Kidney (tissue), 13 donors: ENCODE measurements at regions not wholly inside any gene's neighbourhood (a gene's known extent, or its start where the extent isn't known, plus 50 kb on each side); places are given as distances from the start of the nearest gene placed in this dataset.

Experiments used
- DNase-seq, 5 donors: peaks; one replicate each; pipeline ENCODE4 v3.0.0-alpha.2; 2013 to 2020
- FAIRE-seq: peaks from 2 replicates; lab custom pipeline; 2012; peaks lifted over from hg19 to GRCh38; lab: Jason Lieb, UNC
- H3K27ac ChIP-seq, 2 donors: one replicate each; pipeline ENCODE4 v1.7.0; 2013; ENCODE audit warnings: low read depth in 2 of 2, low read length in 2 of 2, inconsistent platforms in 1 of 2
- H3K27me3 ChIP-seq: one replicate; pipeline ENCODE4 v1.7.1; 2013; ENCODE audit warnings: low read length, inconsistent platforms; ENCODE audit not compliant: control insufficient read depth, insufficient read depth
- H3K36me3 ChIP-seq, 3 donors: one replicate each; pipeline versions ENCODE4 v1.7.0 to v1.7.1; 2013; ENCODE audit warnings: low read length in 3 of 3, control low read depth in 1 of 3, inconsistent platforms in 1 of 3; ENCODE audit not compliant: insufficient read depth in 3 of 3, control insufficient read depth in 2 of 3
- H3K4me1 ChIP-seq, 3 donors: one replicate each; pipeline versions ENCODE4 v1.7.0 to v1.7.1; 2013; ENCODE audit warnings: low read length in 3 of 3, inconsistent platforms in 1 of 3, low read depth in 1 of 3; ENCODE audit not compliant: control insufficient read depth in 2 of 3, insufficient read depth in 2 of 3
- H3K4me3 ChIP-seq, 3 donors: one replicate each; pipeline versions ENCODE4 v1.7.0 to v1.8.1; 2013; ENCODE audit warnings: low read length in 3 of 3, control low read depth in 1 of 3, inconsistent platforms in 1 of 3
- H3K9ac ChIP-seq, 3 donors: one replicate each; pipeline versions ENCODE4 v1.7.0 to v1.7.1; 2013; ENCODE audit warnings: low read length in 3 of 3, control low read depth in 1 of 3, inconsistent platforms in 1 of 3
- H3K9me3 ChIP-seq, 3 donors: one replicate each; pipeline versions ENCODE4 v1.7.0 to v1.7.1; 2013; ENCODE audit warnings: low read length in 3 of 3, control low read depth in 1 of 3, inconsistent platforms in 1 of 3; ENCODE audit not compliant: control insufficient read depth in 2 of 3, insufficient read depth in 1 of 3
- CTCF ChIP-seq: IDR thresholded peaks from 3 replicates; pipeline ENCODE4 v1.5.1; 2012; ENCODE audit warnings: mild to moderate bottlenecking, moderate library complexity, borderline replicate concordance; ENCODE audit not compliant: insufficient read depth; ENCODE audit errors: extremely low read depth
- intact Hi-C: fragments of 100-400 bp; cut with DNase I; formaldehyde crosslinking; loops from one replicate; pipeline ENCODE4 v1.11.1; 2022
- donor health status: control.
- donor health status: control.
- donor health status: control.
- donor health status: control.
- donor health status: control.
- donor health status: DM: yes; HTN: yes; CAD: no.
- donor health status: Normal renal cell carcinoma (clear cell type).

- no peaks in the 10 kb centered on the region for H3K9me3 ChIP-seq
- no peak for TF ChIP-seq CTCF
- H3K4me1 ChIP-seq = no peaks in the 10 kb centered on the region
- H3K36me3 ChIP-seq = no peaks in the 10 kb centered on the region
- H3K27me3 ChIP-seq = no peaks in the 10 kb centered on the region
- no peak for FAIRE-seq
- H3K9ac ChIP-seq = no peak overlapping the region
- no peak overlapping the region for H3K4me3 ChIP-seq
- no peak overlapping the region for H3K27ac ChIP-seq
- no peak for DNase-seq
- intact Hi-C loops = no loop called here
Measured at GRCh38 chr20:11564491-11564890, 353.2 kb upstream of the BTBD3 start.

- DNase-seq (peak in 1 of 5 donors; percentile 33), FAIRE-seq (no peak)
- no peaks in the 10 kb centered on the region for H3K27me3 ChIP-seq
- no peak for TF ChIP-seq CTCF
- H3K36me3 ChIP-seq = no peaks in the 10 kb centered on the region
- no peaks in the 10 kb centered on the region for H3K4me1 ChIP-seq
- intact Hi-C loops = no loop called here
- H3K4me3 ChIP-seq = no peak overlapping the region
- H3K27ac ChIP-seq = no peak overlapping the region
- H3K9me3 ChIP-seq = no peaks in the 10 kb centered on the region
- no peak overlapping the region for H3K9ac ChIP-seq
Measured at GRCh38 chr20:11569163-11569562, 348.5 kb upstream of the BTBD3 start.

- Histone ChIP-seq H3K27me3 (no peaks in the 10 kb centered on the region), H3K36me3 (no peaks in the 10 kb centered on the region), H3K9me3 (no peaks in the 10 kb centered on the region), H3K4me1 (no peaks in the 10 kb centered on the region), H3K27ac (no peak overlapping the region), H3K9ac (no peak overlapping the region), H3K4me3 (no peak overlapping the region)
- no peak for FAIRE-seq
- DNase-seq = no peak
- intact Hi-C loops = no loop called here
- TF ChIP-seq CTCF = no peak
Measured at GRCh38 chr20:11573507-11573906, 344.2 kb upstream of the BTBD3 start.

GRCh38 chr20:11581271-11581670 lies 336.4 kb upstream of the BTBD3 start:
- FAIRE-seq (no peak), DNase-seq (no peak)
- intact Hi-C loops = no loop called here
- H3K27ac ChIP-seq = no peak overlapping the region
- H3K36me3 ChIP-seq = no peaks in the 10 kb centered on the region
- H3K9ac ChIP-seq = no peak overlapping the region
- no peak for TF ChIP-seq CTCF
- H3K9me3 ChIP-seq = no peaks in the 10 kb centered on the region
- no peaks in the 10 kb centered on the region for H3K4me1 ChIP-seq
- no peak overlapping the region for H3K4me3 ChIP-seq
- no peaks in the 10 kb centered on the region for H3K27me3 ChIP-seq
